ENCODE measurements at regions not wholly inside any gene's neighbourhood (a gene's known extent, or its start where the extent isn't known, plus 50 kb on each side); places are given as distances from the start of the nearest gene placed in this dataset.

DNA sequence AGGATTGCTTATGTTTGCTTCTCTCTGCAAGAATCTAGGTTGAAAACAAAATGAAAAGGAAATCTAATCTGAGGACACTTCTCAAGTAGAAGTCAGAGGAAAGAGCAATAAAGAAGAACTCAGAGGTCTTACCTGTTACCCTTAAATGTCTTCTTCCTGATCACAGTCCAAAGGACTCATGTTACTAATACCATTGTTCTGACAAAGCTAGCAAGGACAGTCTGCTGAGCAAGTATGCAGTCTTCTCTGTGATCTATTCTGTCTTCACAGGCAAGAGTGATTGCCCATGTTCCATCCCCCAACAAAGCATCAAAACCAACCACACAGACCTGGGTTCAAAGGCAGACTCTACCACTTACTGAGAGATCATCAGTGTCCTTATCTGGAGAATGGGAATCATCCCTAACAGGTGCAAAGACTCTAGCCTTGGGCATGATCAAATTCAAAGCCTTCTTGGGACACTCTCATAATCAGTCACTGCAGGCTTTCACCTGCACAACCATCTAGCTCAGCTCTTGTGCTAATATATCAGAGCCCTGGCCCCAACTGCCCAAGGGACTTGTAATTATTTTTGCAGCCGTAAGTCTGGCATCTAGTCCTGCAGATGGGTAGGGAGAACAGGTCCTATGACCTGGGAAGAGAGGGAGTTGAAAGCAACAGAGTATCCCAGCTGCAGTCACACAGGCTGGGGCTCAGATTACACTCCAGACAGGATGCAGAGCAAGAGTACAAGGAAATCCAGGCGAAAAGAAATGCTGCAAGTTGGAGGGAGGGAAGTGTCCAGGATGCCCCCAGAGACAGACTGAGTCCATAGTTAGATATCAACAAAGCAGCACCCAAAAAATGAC lies 97.9 kb upstream of the NUDT4 start:
- intact Hi-C loops (cut with DNase I): no loop called here
- ATAC-seq: no peak
- H3K27me3 ChIP-seq (ENCODE audit: control insufficient read depth, insufficient read depth): no peaks in the 10 kb centered on the region
- no peak overlapping the region for H3K27ac ChIP-seq (ENCODE audit: low read length)
- DNase-seq: no peak
- 28% methylated on average over 2 of the region's 2 CpGs for WGBS
- H3K9me3 ChIP-seq (ENCODE audit: control insufficient read depth, low read length): no peaks in the 10 kb centered on the region
- H3K4me3 ChIP-seq (ENCODE audit: low read length): no peak overlapping the region
- H3K4me1 ChIP-seq (ENCODE audit: control insufficient read depth, insufficient read depth, low read length): peaks cover 3% of the 10 kb centered on the region

GRCh38 chr12:93287149-93287548 lies 90.6 kb upstream of the NUDT4 start:
- DNase-seq: no peak
- WGBS: 91% methylated on average over 3 of the region's 3 CpGs
- H3K27me3 ChIP-seq (ENCODE audit: control insufficient read depth, insufficient read depth): no peaks in the 10 kb centered on the region
- no peaks in the 10 kb centered on the region for H3K4me1 ChIP-seq (ENCODE audit: control insufficient read depth, insufficient read depth, low read length)
- no peak overlapping the region for H3K27ac ChIP-seq (ENCODE audit: low read length)
- no peaks in the 10 kb centered on the region for H3K9me3 ChIP-seq (ENCODE audit: control insufficient read depth, low read length)
- peak in 1 of 2 donors; percentile 71 for ATAC-seq
- intact Hi-C loops (cut with DNase I): no loop called here
- H3K4me3 ChIP-seq (ENCODE audit: low read length): no peak overlapping the region

DNA sequence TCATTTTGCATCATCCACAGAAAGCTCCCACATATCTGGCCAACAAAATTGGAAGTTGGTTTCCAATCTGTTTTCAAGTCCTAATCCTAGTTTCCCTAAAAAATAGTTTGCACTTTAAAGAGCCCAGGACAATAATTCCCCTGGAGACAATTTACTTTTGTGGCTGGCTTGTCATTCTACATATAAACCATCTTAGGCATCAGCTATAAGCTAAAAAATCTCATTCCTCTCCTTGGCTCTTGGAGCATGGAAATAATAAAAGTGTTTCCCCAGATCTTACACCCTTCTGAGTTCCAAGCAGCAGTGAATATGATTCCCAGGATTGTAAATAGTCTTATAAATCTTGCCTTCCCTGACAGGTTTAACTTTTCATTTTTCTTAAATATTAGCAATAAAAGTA lies 89.1 kb upstream of the NUDT4 start:
- Histone ChIP-seq H3K4me3 (ENCODE audit: low read length) (no peak overlapping the region), H3K4me1 (ENCODE audit: control insufficient read depth, insufficient read depth, low read length) (no peaks in the 10 kb centered on the region), H3K27ac (ENCODE audit: low read length) (no peak overlapping the region), H3K27me3 (ENCODE audit: control insufficient read depth, insufficient read depth) (no peaks in the 10 kb centered on the region), H3K9me3 (ENCODE audit: control insufficient read depth, low read length) (no peaks in the 10 kb centered on the region)
- ATAC-seq (no peak), DNase-seq (no peak)
- intact Hi-C loops (cut with DNase I): no loop called here

DNA sequence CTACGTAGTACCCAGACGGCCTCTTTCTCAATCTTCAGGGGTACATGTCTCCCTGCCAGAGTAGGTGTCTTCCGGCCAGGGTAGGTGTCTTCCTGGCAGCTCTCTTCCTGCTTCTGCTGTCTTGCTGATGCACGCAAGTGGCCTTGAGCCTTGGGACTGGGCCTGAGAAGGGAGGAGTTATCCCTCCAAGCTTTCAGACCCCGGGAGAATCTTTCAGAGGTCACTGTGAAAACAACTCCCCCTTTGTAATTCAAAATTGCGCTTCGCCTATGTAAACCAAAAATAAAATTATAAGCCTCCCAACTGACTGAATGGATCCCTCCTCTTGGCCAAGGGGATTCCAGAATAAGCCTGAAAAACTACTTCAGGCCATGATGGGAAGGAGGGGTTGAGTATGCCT lies 87.3 kb upstream of the NUDT4 start:
- ATAC-seq (no peak), DNase-seq (no peak)
- Histone ChIP-seq H3K27me3 (ENCODE audit: control insufficient read depth, insufficient read depth) (no peaks in the 10 kb centered on the region), H3K4me3 (ENCODE audit: low read length) (no peak overlapping the region), H3K4me1 (ENCODE audit: control insufficient read depth, insufficient read depth, low read length) (no peaks in the 10 kb centered on the region), H3K27ac (ENCODE audit: low read length) (no peak overlapping the region), H3K9me3 (ENCODE audit: control insufficient read depth, low read length) (no peaks in the 10 kb centered on the region)
- intact Hi-C loops (cut with DNase I): no loop called here
- 73% methylated on average over 7 of the region's 7 CpGs for WGBS

DNA sequence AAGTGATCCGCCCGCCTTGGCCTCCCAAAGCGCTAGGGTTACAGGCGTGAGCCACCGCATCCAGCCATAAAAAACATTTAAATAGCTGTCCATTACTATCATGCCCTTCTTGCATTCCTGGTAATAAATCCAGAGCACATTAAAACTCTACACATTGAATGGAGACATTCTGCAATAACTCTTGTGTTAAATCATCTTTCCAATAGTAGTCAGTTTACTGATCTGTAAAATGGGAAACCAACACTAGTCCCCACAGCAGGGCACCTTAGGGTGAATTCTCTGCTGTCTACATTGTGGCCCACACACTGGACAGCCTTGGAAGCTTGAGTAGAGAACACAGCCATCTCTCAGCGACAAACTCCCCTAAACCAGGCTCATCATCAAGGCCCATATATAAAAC lies 85.5 kb upstream of the NUDT4 start:
- ATAC-seq (no peak), DNase-seq (no peak)
- intact Hi-C loops (cut with DNase I): no loop called here
- Histone ChIP-seq H3K27ac (ENCODE audit: low read length) (no peak overlapping the region), H3K27me3 (ENCODE audit: control insufficient read depth, insufficient read depth) (no peaks in the 10 kb centered on the region), H3K9me3 (ENCODE audit: control insufficient read depth, low read length) (no peaks in the 10 kb centered on the region), H3K4me1 (ENCODE audit: control insufficient read depth, insufficient read depth, low read length) (no peaks in the 10 kb centered on the region), H3K4me3 (ENCODE audit: low read length) (no peak overlapping the region)
- 96% methylated on average over 6 of the region's 6 CpGs for WGBS

GRCh38 chr12:93292731-93293566 lies 84.8 kb upstream of the NUDT4 start:
- no peak for ATAC-seq
- Histone ChIP-seq H3K4me3 (ENCODE audit: low read length) (no peak overlapping the region), H3K27me3 (ENCODE audit: control insufficient read depth, insufficient read depth) (no peaks in the 10 kb centered on the region), H3K27ac (ENCODE audit: low read length) (no peak overlapping the region), H3K4me1 (ENCODE audit: control insufficient read depth, insufficient read depth, low read length) (no peaks in the 10 kb centered on the region), H3K9me3 (ENCODE audit: control insufficient read depth, low read length) (no peaks in the 10 kb centered on the region)
- WGBS: 75% methylated on average over 6 of the region's 6 CpGs
- DNase-seq: no peak
- intact Hi-C loops (cut with DNase I): no loop called here

DNA sequence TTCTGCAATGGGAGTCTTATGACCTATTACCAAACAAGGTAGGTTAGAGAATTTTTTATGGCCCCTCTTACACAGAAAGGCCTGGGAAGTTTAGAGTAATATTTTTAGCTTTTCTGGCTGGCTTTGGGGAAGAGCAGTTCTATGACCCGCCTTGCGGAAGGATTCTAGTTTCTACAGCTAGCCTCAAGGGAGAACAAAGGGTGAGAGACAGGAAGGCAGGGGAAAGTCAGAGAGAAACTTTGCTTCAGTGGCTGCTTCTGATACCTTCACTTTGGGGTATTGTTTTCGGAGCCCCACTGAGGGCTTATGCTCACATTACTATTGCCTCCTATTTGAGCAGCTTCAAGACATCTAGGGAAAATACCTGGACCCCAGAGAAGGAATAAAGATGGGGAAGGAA lies 80.7 kb upstream of the NUDT4 start:
- no peaks in the 10 kb centered on the region for H3K4me1 ChIP-seq (ENCODE audit: control insufficient read depth, insufficient read depth, low read length)
- H3K9me3 ChIP-seq (ENCODE audit: control insufficient read depth, low read length): no peaks in the 10 kb centered on the region
- DNase-seq: no peak
- WGBS: 88% methylated on average over 3 of the region's 3 CpGs
- no peak overlapping the region for H3K27ac ChIP-seq (ENCODE audit: low read length)
- intact Hi-C loops (cut with DNase I): no loop called here
- H3K4me3 ChIP-seq (ENCODE audit: low read length): no peak overlapping the region
- ATAC-seq: no peak
- H3K27me3 ChIP-seq (ENCODE audit: control insufficient read depth, insufficient read depth): no peaks in the 10 kb centered on the region

DNA sequence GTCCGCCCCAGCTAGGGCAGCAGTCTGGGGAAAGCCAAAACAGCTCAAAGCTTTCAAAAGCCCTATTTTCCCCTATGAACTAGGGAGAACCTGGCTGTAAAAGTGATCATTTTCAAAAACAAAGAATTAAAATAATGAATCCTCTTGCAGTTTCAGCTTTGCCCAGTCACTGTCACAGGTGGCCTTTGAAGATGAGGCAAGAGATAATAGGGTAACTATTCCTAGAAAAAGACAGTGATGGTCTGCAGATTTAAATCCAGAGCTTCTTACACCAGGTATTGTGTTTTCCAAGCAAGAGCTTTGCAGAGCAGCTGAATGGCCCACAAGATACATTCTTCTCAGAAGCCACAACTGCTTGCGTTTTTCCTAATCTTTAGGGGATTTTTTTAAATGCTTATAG lies 80.2 kb upstream of the NUDT4 start:
- ATAC-seq (no peak), DNase-seq (no peak)
- intact Hi-C loops (cut with DNase I): no loop called here
- no peak overlapping the region for H3K27ac ChIP-seq (ENCODE audit: low read length)
- no peaks in the 10 kb centered on the region for H3K9me3 ChIP-seq (ENCODE audit: control insufficient read depth, low read length)
- 88% methylated on average over 2 of the region's 2 CpGs for WGBS
- H3K4me3 ChIP-seq (ENCODE audit: low read length): no peak overlapping the region
- H3K4me1 ChIP-seq (ENCODE audit: control insufficient read depth, insufficient read depth, low read length): peaks cover 2% of the 10 kb centered on the region
- no peaks in the 10 kb centered on the region for H3K27me3 ChIP-seq (ENCODE audit: control insufficient read depth, insufficient read depth)

- DNase-seq (no peak), ATAC-seq (no peak)
- no peak overlapping the region for H3K27ac ChIP-seq (ENCODE audit: low read length)
- H3K9me3 ChIP-seq (ENCODE audit: control insufficient read depth, low read length): no peaks in the 10 kb centered on the region
- no peaks in the 10 kb centered on the region for H3K27me3 ChIP-seq (ENCODE audit: control insufficient read depth, insufficient read depth)
- WGBS: 73% methylated on average over 5 of the region's 5 CpGs
- no peak overlapping the region for H3K4me3 ChIP-seq (ENCODE audit: low read length)
- intact Hi-C loops (cut with DNase I): no loop called here
- H3K4me1 ChIP-seq (ENCODE audit: control insufficient read depth, insufficient read depth, low read length): peaks cover 2% of the 10 kb centered on the region
Observed at GRCh38 chr12:93299262-93299846, 78.4 kb upstream of the NUDT4 start.

GRCh38 chr12:93300611-93301021 lies 77.1 kb upstream of the NUDT4 start:
- Histone ChIP-seq H3K27ac (ENCODE audit: low read length) (no peak overlapping the region), H3K4me1 (ENCODE audit: control insufficient read depth, insufficient read depth, low read length) (peaks cover 2% of the 10 kb centered on the region), H3K9me3 (ENCODE audit: control insufficient read depth, low read length) (no peaks in the 10 kb centered on the region), H3K27me3 (ENCODE audit: control insufficient read depth, insufficient read depth) (no peaks in the 10 kb centered on the region), H3K4me3 (ENCODE audit: low read length) (no peak overlapping the region)
- WGBS: 33% methylated on average over 2 of the region's 2 CpGs
- ATAC-seq (peak in 1 of 2 donors; percentile 21), DNase-seq (no peak)
- intact Hi-C loops (cut with DNase I): no loop called here
